ENCODE measurements at regions not wholly inside any gene's neighbourhood (a gene's known extent, or its start where the extent isn't known, plus 50 kb on each side); places are given as distances from the start of the nearest gene placed in this dataset.

- DNase-seq (ENCODE audit: low read depth in 2 of 2), result no peak
Measured at GRCh38 chr6:19322691-19323485, 514.3 kb upstream of the ID4 start.

- DNase-seq (ENCODE audit: low read depth in 2 of 2), result no peak
Measured at GRCh38 chr6:19324376-19324775, 512.8 kb upstream of the ID4 start.

GRCh38 chr6:19325335-19325789 is 511.8 kb upstream of the ID4 start:
- no peak for DNase-seq (ENCODE audit: low read depth in 2 of 2)

GRCh38 chr6:19327241-19327640 is 509.9 kb upstream of the ID4 start:
- no peak for DNase-seq (ENCODE audit: low read depth in 2 of 2)

GRCh38 chr6:19327661-19328060 is 509.5 kb upstream of the ID4 start:
- no peak for DNase-seq (ENCODE audit: low read depth in 2 of 2)

GRCh38 chr6:19329078-19329477 is 508.1 kb upstream of the ID4 start:
- no peak for DNase-seq (ENCODE audit: low read depth in 2 of 2)

GRCh38 chr6:19331089-19331488 is 506.1 kb upstream of the ID4 start:
- DNase-seq (ENCODE audit: low read depth in 2 of 2), result no peak

- no peak for DNase-seq (ENCODE audit: low read depth in 2 of 2)
Measured at GRCh38 chr6:19332806-19333460, 504.2 kb upstream of the ID4 start.

GRCh38 chr6:19333936-19334335 is 503.2 kb upstream of the ID4 start:
- DNase-seq (ENCODE audit: low read depth in 2 of 2), result no peak

GRCh38 chr6:19336579-19336978 is 500.6 kb upstream of the ID4 start:
- no peak for DNase-seq (ENCODE audit: low read depth in 2 of 2)

GRCh38 chr6:19337101-19337500 is 500.1 kb upstream of the ID4 start:
- no peak for DNase-seq (ENCODE audit: low read depth in 2 of 2)

- no peak for DNase-seq (ENCODE audit: low read depth in 2 of 2)
Measured at GRCh38 chr6:19342616-19343015, 494.6 kb upstream of the ID4 start.

GRCh38 chr6:19349429-19349828 is 487.7 kb upstream of the ID4 start:
- DNase-seq (ENCODE audit: low read depth in 2 of 2), result no peak

- no peak for DNase-seq (ENCODE audit: low read depth in 2 of 2)
Measured at GRCh38 chr6:19354181-19354580, 483.0 kb upstream of the ID4 start.

- DNase-seq (ENCODE audit: low read depth in 2 of 2), result no peak
Measured at GRCh38 chr6:19356692-19357091, 480.5 kb upstream of the ID4 start.

- DNase-seq (ENCODE audit: low read depth in 2 of 2), result no peak
Measured at GRCh38 chr6:19362396-19362795, 474.8 kb upstream of the ID4 start.

- DNase-seq (ENCODE audit: low read depth in 2 of 2), result no peak
Measured at GRCh38 chr6:19368511-19368910, 468.7 kb upstream of the ID4 start.

- DNase-seq (ENCODE audit: low read depth in 2 of 2), result no peak
Measured at GRCh38 chr6:19369785-19370184, 467.4 kb upstream of the ID4 start.

- DNase-seq (ENCODE audit: low read depth in 2 of 2), result no peak
Measured at GRCh38 chr6:19370831-19371230, 466.3 kb upstream of the ID4 start.

- no peak for DNase-seq (ENCODE audit: low read depth in 2 of 2)
Measured at GRCh38 chr6:19375613-19376012, 461.6 kb upstream of the ID4 start.

GRCh38 chr6:19377722-19378121 is 459.4 kb upstream of the ID4 start:
- DNase-seq (ENCODE audit: low read depth in 2 of 2), result no peak

GRCh38 chr6:19380293-19380692 is 456.9 kb upstream of the ID4 start:
- DNase-seq (ENCODE audit: low read depth in 2 of 2), result no peak

- no peak for DNase-seq (ENCODE audit: low read depth in 2 of 2)
Measured at GRCh38 chr6:19382676-19383075, 454.5 kb upstream of the ID4 start.

Measured in dermis microvascular lymphatic vessel endothelial cell (primary cell).